ENCODE measurements at regions not wholly inside any gene's neighbourhood (a gene's known extent, or its start where the extent isn't known, plus 50 kb on each side); places are given as distances from the start of the nearest gene placed in this dataset.
A peak's percentile ranks its signal among the peaks of the same experiment; 100 is the strongest.

GRCh38 chr6:137651178-137651577 lies 157.0 kb upstream of the OLIG3 start:
- DNase-seq (ENCODE audit: low read depth), result no peak
- in situ Hi-C loops (cut with HindIII; ENCODE audit: low pct_unique_long_range_greater_than_20kb, low sequenced_read_pairs), result no loop called here

GRCh38 chr6:137651591-137652335 lies 157.6 kb upstream of the OLIG3 start:
- DNase-seq (ENCODE audit: low read depth), result no peak
- in situ Hi-C loops (cut with HindIII; ENCODE audit: low pct_unique_long_range_greater_than_20kb, low sequenced_read_pairs), result no loop called here

- in situ Hi-C loops (cut with HindIII; ENCODE audit: low pct_unique_long_range_greater_than_20kb, low sequenced_read_pairs), result no loop called here
- DNase-seq (ENCODE audit: low read depth), result no peak
Observed at GRCh38 chr6:137652961-137653705, 158.9 kb upstream of the OLIG3 start.

- in situ Hi-C loops (cut with HindIII; ENCODE audit: low pct_unique_long_range_greater_than_20kb, low sequenced_read_pairs), result no loop called here
- DNase-seq (ENCODE audit: low read depth), result no peak
Observed at GRCh38 chr6:137653706-137654059, 159.5 kb upstream of the OLIG3 start.

- no peak for DNase-seq (ENCODE audit: low read depth)
- in situ Hi-C loops (cut with HindIII; ENCODE audit: low pct_unique_long_range_greater_than_20kb, low sequenced_read_pairs), result no loop called here
Observed at GRCh38 chr6:137654365-137654981, 160.3 kb upstream of the OLIG3 start.

GRCh38 chr6:137655291-137655690 lies 161.1 kb upstream of the OLIG3 start:
- in situ Hi-C loops (cut with HindIII; ENCODE audit: low pct_unique_long_range_greater_than_20kb, low sequenced_read_pairs), result no loop called here
- DNase-seq (ENCODE audit: low read depth), result no peak

- in situ Hi-C loops (cut with HindIII; ENCODE audit: low pct_unique_long_range_greater_than_20kb, low sequenced_read_pairs), result no loop called here
- no peak for DNase-seq (ENCODE audit: low read depth)
Observed at GRCh38 chr6:137656735-137657134, 162.5 kb upstream of the OLIG3 start.

- in situ Hi-C loops (cut with HindIII; ENCODE audit: low pct_unique_long_range_greater_than_20kb, low sequenced_read_pairs), result no loop called here
- DNase-seq (ENCODE audit: low read depth), result peak; percentile 70
Observed at GRCh38 chr6:137657351-137657911, 163.2 kb upstream of the OLIG3 start.

GRCh38 chr6:137658287-137658686 lies 164.1 kb upstream of the OLIG3 start:
- DNase-seq (ENCODE audit: low read depth), result no peak
- in situ Hi-C loops (cut with HindIII; ENCODE audit: low pct_unique_long_range_greater_than_20kb, low sequenced_read_pairs), result no loop called here

GRCh38 chr6:137659871-137660270 lies 165.7 kb upstream of the OLIG3 start:
- in situ Hi-C loops (cut with HindIII; ENCODE audit: low pct_unique_long_range_greater_than_20kb, low sequenced_read_pairs), result no loop called here
- peak; percentile 50 for DNase-seq (ENCODE audit: low read depth)

- in situ Hi-C loops (cut with HindIII; ENCODE audit: low pct_unique_long_range_greater_than_20kb, low sequenced_read_pairs), result no loop called here
- no peak for DNase-seq (ENCODE audit: low read depth)
Observed at GRCh38 chr6:137660296-137660731, 166.1 kb upstream of the OLIG3 start.

GRCh38 chr6:137661601-137662000 lies 167.4 kb upstream of the OLIG3 start:
- in situ Hi-C loops (cut with HindIII; ENCODE audit: low pct_unique_long_range_greater_than_20kb, low sequenced_read_pairs), result no loop called here
- DNase-seq (ENCODE audit: low read depth), result peak; percentile 31

GRCh38 chr6:137664183-137664582 lies 170.0 kb upstream of the OLIG3 start:
- in situ Hi-C loops (cut with HindIII; ENCODE audit: low pct_unique_long_range_greater_than_20kb, low sequenced_read_pairs), result no loop called here

GRCh38 chr6:137665342-137665934 lies 171.2 kb upstream of the OLIG3 start:
- DNase-seq (ENCODE audit: low read depth), result peak; percentile 89
- in situ Hi-C loops (cut with HindIII; ENCODE audit: low pct_unique_long_range_greater_than_20kb, low sequenced_read_pairs), result no loop called here

More at GRCh38 chr6:137664183-137664582, 170.0 kb upstream of the OLIG3 start:
- no peak for DNase-seq (ENCODE audit: low read depth)

- in situ Hi-C loops (cut with HindIII; ENCODE audit: low pct_unique_long_range_greater_than_20kb, low sequenced_read_pairs), result no loop called here
- no peak for DNase-seq (ENCODE audit: low read depth)
Observed at GRCh38 chr6:137666202-137666774, 172.1 kb upstream of the OLIG3 start.

GRCh38 chr6:137673603-137674002 lies 179.4 kb upstream of the OLIG3 start:
- DNase-seq (ENCODE audit: low read depth), result no peak
- in situ Hi-C loops (cut with HindIII; ENCODE audit: low pct_unique_long_range_greater_than_20kb, low sequenced_read_pairs), result no loop called here

GRCh38 chr6:137676888-137677287 lies 182.7 kb upstream of the OLIG3 start:
- no peak for DNase-seq (ENCODE audit: low read depth)
- in situ Hi-C loops (cut with HindIII; ENCODE audit: low pct_unique_long_range_greater_than_20kb, low sequenced_read_pairs), result no loop called here

GRCh38 chr6:137677709-137678108 lies 183.5 kb upstream of the OLIG3 start:
- no peak for DNase-seq (ENCODE audit: low read depth)
- in situ Hi-C loops (cut with HindIII; ENCODE audit: low pct_unique_long_range_greater_than_20kb, low sequenced_read_pairs), result no loop called here

All from Caki2 (cell line).